HT1080 (cell line): ENCODE measurements at regions not wholly inside any gene's neighbourhood (a gene's known extent, or its start where the extent isn't known, plus 50 kb on each side); places are given as distances from the start of the nearest gene placed in this dataset.

Experiments
- DNase-seq: peaks from one replicate; pipeline ENCODE4 v3.0.0-alpha.2; 2015; ENCODE audit warnings: low read depth

DNA sequence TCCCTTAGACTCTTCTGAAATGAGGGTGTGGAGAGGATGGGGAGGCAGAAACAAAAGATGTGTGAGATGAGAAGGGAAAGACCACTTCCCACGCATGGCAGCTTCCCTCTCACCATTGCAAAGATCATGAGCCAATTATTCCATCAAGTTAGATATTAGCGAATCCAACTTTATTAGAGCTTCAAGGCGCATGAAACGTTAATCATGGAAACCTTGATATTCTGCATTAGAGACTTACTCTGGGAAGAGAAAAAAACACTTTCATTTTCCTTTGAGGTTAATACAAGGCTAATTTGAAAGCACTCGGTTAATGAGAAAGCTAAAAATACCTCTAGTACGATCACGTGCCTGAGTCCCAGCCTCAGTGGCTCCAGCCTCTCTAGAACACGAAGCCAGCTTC lies 220.6 kb upstream of the RPL38 start:
- DNase-seq, result no peak

DNA sequence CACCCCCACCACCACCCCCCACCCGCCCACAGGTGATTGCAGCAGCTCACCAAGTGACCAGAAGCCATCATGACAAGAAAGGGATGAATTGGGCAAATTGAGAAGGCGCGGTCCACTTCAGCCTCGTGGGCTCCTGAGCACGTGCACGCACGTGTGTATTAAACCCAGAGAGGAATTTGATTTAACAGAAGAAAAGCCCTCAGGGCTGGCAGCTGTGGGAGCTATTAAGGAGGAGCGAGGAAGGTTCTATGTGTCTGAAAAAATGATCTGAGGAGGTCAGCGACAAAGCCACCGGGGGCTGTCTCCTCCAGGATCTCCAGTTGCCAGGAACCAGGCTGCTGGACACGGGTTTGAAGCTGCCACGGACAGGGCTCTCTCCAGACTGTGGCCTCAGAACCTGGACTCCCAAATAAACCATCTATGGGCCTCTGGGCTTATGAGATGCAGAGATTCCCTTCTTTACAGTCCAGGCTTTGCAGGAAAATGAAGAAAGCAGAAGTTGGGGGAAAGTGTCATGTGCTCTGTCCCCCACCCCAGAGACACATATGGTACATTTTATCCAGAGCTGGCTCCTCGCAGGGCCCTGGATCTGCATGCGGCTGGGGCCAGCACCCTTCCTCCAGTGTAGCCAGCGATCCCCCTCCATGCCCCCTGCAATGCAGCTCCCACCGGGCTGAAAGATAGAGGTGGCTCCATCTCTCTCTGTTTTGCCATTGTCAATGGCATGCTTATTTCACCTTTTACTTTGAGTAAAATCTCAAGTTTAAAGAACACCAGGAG lies 219.7 kb upstream of the RPL38 start:
- DNase-seq, result no peak

- DNase-seq, result no peak
Measured at GRCh38 chr17:73984941-73985340, 218.5 kb upstream of the RPL38 start.

DNA sequence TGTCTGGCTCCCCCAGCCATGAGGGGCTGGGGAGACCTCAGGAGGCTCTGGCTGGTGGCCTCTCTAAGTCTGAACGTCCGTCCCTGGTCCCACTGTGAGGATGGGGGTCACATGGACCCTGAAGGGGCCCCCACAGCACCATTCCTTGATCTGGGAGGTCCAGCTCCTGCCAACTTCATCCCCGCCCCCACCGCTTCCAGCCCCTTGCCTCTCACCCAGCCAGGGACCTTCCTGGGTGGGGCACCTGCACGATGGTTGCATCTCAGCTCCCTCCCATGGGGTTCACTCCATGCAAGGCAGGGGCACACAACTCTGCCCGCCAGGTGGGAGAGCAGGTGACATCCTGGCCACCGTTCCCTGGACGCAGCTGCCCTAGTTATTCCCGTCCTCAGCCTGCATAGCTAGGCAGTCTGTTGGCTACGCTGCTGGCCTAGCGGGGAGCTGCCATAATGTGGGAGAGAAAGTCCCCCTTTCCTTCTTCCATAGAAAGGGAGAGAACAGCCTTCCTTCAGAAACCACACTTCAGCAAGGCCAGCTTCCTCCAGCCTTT lies 217.9 kb upstream of the RPL38 start:
- DNase-seq, result no peak

DNA sequence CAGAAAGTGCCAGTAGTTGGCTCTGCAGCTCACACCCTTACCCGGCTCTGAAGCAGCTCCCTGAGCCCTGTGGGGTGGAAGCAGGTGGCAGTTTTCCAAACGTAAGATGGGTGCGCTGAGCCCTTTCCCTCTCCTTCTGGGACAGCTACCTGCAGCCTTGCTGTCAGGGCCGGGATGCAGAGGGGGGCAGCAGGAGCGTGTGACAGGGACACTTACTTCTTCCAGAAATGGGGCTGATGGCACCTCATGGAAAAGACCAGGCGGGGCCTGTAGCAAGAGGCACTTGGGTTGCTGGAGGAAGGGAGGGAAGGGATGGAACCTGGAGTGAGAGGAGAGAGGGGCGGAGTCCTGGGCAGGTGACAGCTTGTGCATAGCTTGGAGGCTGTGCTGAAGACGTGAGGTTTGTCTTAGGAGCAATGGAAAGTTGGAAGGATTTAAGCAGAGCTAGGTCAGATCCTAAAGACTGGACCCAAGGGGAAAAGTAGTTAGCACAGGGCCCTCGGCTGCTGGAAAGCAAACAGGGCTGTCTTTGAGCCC lies 216.8 kb upstream of the RPL38 start:
- no peak for DNase-seq

DNA sequence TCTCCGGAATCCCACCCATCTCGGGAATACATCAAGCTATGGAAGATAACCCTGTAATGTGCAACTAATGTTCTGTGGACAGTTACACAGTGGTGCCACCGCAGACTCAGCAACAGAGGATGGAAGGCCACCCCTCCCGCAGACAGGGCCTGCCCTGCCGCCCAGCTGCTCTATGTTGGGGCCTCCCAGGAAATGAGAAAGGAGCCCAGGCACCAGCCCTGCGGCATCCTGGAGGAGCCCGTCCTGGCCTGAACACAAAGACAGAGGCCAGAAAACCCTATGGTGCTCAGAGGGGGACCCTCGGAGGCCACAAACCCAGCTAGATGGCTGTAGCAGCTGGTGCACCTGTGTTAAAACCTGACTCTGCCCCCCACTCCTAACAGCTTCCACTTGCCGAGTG lies 216.1 kb upstream of the RPL38 start:
- DNase-seq, result no peak

DNA sequence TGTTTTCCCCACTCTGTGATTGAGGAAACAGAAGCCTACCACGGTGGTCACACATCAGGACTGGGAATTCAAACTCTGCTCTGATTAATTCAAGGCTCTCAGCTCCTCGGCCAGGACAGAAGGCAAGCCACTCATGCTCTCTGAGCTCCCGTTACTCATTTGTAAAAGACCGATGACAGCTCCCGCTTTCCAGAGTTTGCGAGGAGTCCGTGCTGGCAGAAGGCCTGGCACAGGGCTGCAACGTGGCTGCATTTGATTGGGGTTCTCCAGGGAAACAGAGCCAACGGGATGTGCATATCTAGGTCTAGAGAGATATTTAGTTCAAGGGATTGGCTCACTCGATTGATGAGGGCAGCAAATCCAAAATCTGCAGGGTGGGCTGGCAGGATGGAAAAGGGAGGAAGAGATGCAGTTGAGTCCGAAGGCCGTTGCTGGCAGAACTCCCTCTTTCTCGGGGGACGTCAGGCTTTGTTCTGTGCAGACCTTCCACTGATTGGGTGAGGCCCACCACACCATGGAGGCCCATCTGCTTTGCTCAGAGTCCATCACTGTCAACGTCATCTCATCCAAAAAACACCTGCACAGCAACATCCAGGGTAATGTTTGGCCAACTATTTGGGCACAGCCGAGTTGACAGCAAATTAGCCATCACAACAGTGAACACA lies 215.5 kb upstream of the RPL38 start:
- DNase-seq, result no peak

DNA sequence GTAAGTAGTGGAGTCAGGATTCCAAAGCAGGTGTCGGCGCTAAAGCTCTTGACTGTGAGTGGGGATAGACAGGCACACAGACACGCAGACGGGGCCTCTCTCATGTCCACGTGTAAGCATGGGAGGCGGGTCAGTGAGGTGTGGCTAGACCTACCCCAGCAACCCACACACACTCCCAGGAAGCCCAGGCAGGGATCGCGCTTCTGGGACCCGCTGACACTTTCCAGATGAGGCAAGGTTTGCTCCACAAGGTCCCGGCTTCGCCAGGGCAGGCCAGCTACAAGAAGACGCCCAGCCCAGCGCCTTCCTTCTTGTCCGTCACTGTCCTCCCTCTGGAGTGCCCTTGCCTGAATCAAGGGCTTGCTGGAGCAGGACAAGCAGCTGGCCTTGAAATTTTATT lies 213.8 kb upstream of the RPL38 start:
- no peak for DNase-seq

GRCh38 chr17:73990290-73990689 lies 213.2 kb upstream of the RPL38 start:
- DNase-seq, result no peak

- DNase-seq, result no peak
Measured at GRCh38 chr17:73991260-73991659, 212.2 kb upstream of the RPL38 start.

- no peak for DNase-seq
Measured at GRCh38 chr17:73994946-73995345, 208.5 kb upstream of the RPL38 start.

- no peak for DNase-seq
Measured at GRCh38 chr17:73997059-73997458, 206.4 kb upstream of the RPL38 start.

DNA sequence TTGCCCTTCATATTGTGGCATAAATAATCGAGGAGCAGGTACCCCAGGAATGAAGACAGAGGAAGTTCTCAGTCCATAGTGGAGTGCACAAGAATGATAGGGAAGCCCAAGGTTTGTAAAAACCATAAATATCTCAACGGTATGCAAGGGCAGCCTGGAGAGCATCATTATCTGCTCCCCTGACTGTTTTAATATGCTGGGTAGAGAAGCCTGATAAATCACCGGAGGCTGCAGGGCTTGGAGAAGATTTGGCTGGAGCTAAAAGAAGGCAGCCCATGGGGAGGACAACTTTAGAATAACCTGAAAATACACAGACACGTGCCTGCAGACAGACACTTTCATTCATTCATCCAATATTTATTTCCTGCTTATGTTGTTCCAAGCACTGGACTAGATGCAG lies 205.2 kb upstream of the RPL38 start:
- DNase-seq, result no peak

DNA sequence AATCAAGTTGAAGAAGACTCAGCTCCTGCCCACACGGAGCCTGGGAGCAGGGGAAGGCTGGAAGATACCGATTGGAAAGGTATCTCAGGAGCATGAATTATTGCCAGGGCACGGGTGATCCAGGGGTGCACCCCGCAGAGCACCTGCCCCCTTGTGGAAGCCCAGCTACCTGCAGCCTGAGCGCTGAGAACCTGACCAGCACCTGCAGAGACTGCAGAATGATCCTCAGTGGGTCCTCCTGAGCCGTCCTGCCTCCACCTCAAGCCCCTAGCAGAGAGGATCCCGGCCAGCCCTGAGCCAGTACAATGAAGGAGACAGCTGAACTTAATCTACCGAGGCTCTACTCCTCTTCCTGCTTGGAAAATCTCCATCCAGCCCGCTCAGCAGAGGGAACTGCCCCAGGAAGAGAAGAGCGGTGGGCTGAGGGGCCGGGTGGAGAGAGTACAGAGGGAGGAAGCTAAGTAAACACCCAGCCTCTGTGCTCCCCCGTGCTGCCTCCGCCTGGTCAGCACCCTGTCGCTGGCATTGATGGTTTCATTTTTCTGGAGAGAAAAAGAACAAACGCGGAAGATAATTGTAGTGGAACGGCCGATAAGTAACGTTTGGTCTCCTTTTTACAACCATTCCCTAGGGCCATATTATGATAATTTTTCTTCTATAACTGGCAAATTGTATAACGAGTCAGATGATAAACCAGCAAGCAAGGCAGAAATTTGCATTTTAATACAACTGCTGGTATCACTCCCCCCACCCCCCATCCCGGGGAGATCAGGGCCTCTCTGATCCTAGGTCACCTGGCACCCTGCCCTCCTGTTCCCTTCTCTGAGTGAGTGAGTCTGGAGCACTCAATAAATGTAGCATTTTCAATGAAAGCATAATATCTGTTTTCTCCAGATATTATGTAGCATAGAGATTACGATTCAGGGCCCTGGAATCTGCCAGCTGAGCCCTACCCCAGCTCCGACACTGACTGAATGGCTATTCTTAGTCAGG lies 204.5 kb upstream of the RPL38 start:
- DNase-seq, result peak; percentile 5

GRCh38 chr17:74001145-74001544 lies 202.3 kb upstream of the RPL38 start:
- no peak for DNase-seq

DNA sequence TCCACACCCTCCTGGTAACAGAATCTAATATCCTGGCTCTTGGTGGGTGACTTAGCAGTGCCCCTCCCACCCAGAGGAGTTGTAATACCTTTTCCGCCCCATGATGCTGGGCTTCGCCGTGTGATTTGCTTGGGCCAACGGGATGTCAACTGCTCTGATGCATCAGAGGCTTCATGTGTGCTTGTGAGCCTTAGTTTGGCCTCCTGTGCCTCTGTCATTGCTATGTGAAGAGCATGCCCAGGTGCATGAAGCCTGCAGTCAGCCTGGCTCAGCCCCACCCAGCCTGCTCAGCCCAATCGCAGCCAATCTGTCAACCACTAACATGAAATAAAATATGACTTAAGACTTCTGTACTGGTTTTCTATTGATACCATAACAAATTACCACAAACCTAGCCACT lies 201.2 kb upstream of the RPL38 start:
- DNase-seq, result no peak

DNA sequence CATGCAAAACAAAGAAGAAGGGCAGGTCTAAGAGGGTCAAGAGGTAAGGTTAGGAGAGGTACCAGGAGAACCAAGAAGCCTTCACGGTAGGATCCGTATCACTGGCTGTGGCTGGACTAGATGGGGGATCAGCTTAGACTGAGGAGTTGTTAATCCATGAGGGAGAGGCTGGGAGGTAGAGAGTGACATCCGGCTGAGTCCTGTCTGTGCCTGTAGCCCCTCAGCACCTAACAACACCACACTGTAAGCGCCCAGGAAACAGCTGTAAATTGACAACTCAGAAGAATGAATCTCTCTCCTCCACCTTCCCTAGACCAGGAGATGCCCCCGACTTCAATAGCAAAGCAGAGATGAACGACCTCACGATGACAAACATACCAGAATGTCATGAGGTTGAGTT lies 199.4 kb upstream of the RPL38 start:
- DNase-seq, result no peak

GRCh38 chr17:74005790-74006189 lies 197.7 kb upstream of the RPL38 start:
- DNase-seq, result no peak

- no peak for DNase-seq
Measured at GRCh38 chr17:74006371-74006770, 197.1 kb upstream of the RPL38 start.

GRCh38 chr17:74008196-74008595 lies 195.3 kb upstream of the RPL38 start:
- peak; percentile 33 for DNase-seq

DNA sequence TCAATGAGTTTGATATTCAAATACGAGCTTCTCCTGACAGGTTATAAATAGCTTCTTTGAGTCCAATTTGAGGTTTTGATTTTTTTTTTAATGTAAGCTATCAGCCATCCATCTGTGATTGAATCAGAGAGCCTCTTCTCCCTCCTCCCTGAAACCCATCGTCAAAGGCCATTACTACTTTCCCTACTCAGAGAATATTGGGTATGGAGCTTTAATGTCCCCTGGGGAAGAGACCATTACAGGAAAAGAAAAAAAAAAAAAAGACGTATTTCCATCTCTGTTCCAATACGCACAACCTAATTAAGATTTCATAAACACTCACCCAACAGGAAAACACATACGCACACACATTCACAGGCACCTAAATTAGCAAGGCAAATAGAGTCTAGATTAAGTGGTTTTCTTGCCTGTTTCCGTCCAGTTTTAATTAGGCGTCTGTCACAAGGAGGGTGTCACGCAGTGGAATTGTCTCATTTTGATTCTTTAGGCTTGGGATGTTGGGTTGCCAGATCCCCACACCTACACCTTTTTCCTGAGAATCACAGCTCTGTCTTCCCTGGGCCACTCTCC lies 194.3 kb upstream of the RPL38 start:
- no peak for DNase-seq
